ENCODE measurements at regions not wholly inside any gene's neighbourhood (a gene's known extent, or its start where the extent isn't known, plus 50 kb on each side); places are given as distances from the start of the nearest gene placed in this dataset.

DNA sequence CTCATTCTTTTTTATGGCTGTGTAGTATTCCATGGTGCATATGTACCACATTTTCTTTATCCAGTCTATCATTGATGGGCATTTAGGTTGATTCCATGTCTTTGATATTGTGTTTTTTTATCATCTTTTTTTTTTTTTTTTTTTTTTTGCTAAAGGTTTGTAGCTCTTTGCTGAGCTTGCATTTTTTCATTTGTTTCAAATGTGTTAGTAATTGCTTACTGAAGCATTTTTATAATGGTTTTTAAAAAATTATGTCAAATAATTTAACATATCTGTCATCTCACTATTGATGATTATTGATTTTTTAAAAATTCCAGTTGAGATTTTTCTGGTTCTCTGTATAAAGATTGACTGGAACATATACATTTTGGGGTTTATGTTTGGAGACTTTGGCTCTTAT lies 934.6 kb downstream of the TUSC7 start:
- TF ChIP-seq, protein P1, sequence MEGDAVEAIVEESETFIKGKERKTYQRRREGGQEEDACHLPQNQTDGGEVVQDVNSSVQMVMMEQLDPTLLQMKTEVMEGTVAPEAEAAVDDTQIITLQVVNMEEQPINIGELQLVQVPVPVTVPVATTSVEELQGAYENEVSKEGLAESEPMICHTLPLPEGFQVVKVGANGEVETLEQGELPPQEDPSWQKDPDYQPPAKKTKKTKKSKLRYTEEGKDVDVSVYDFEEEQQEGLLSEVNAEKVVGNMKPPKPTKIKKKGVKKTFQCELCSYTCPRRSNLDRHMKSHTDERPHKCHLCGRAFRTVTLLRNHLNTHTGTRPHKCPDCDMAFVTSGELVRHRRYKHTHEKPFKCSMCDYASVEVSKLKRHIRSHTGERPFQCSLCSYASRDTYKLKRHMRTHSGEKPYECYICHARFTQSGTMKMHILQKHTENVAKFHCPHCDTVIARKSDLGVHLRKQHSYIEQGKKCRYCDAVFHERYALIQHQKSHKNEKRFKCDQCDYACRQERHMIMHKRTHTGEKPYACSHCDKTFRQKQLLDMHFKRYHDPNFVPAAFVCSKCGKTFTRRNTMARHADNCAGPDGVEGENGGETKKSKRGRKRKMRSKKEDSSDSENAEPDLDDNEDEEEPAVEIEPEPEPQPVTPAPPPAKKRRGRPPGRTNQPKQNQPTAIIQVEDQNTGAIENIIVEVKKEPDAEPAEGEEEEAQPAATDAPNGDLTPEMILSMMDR (conservative IDR thresholded peaks at IDR 0.05; ENCODE audit: low read depth, low read length), result no peak
- no peak overlapping the region for H3K4me3 ChIP-seq (ENCODE audit: low read length)
- DNase-seq (ENCODE audit: low read depth), result no peak

DNA sequence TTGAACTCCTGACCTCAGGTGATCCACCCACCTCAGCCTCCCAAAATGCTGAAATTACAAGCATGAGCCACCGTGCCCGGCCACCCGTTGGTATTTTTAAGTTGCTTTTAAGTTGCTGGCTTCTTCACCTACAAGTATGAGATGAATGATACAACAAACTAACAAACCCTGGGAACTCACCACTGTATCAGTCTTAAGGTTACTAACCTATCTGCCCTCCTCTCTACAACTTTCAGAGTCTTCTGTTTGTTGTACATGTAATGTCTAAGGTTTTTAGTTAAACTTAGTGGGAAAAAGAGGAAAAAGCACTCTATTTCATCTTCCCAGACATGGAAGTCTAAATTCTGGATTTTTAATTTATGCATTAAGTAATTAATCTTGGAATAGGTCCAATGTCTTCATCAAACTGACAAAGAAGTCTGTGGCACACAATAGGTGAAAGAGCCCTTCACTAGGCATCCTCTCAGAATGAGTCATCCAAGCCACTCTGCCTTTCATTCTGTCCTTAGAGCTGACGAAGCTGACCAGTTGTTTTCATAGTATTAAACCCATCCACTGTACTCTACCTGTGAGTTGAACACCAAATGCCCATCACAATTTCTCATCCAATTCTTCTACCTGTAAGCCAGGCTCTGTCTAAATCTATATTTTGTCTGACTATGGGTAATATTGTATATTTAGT lies 936.1 kb downstream of the TUSC7 start:
- TF ChIP-seq, protein P1 (conservative IDR thresholded peaks at IDR 0.05; ENCODE audit: low read depth, low read length), result no peak
- no peak overlapping the region for H3K4me3 ChIP-seq (ENCODE audit: low read length)
- DNase-seq (ENCODE audit: low read depth), result no peak

GRCh38 chr3:117647435-117647834 lies 937.9 kb downstream of the TUSC7 start:
- TF ChIP-seq, protein P1 (conservative IDR thresholded peaks at IDR 0.05; ENCODE audit: low read depth, low read length), result no peak
- no peak overlapping the region for H3K4me3 ChIP-seq (ENCODE audit: low read length)
- no peak for DNase-seq (ENCODE audit: low read depth)

DNA sequence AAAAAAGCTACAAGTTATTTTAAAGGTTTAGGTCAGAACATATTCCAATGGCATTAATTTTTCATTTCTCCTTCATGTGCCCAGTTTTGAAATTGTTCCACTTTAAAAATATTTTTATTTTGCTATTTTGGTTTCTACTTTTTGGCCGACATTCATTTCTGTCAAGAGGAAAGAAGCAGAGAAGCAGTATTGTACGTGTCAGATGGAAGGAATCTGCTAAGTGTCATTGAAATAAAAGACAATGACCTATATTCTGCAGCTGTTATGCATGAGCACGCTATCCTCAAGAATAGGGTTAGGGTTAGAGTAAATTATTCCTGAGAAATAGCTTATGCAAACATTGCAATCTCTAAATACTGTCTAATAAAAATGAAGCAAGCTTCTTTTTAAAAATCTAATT lies 941.7 kb downstream of the TUSC7 start:
- no peak overlapping the region for H3K4me3 ChIP-seq (ENCODE audit: low read length)
- TF ChIP-seq, protein P1 (conservative IDR thresholded peaks at IDR 0.05; ENCODE audit: low read depth, low read length), result no peak
- DNase-seq (ENCODE audit: low read depth), result no peak

DNA sequence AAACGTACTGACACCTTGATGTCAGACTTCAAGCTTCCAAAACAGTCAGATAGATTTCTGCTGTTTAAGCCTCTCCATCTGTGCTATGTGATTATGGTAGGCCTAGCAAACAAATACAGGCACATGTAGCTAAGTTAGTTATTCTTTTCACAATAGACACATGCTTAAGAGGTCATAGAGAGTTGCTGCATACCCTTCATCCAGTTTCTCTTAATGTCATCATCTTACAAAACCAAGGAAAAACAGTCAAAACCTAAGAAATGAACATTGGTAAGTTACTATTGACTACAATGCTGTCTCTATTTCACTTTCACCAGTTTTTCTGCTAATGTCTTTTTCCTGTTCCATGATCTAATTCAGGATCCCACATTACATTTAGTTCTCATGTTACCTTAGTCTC lies 946.8 kb downstream of the TUSC7 start:
- DNase-seq (ENCODE audit: low read depth), result no peak
- no peak overlapping the region for H3K4me3 ChIP-seq (ENCODE audit: low read length)
- TF ChIP-seq, protein P1 (conservative IDR thresholded peaks at IDR 0.05; ENCODE audit: low read depth, low read length), result no peak

DNA sequence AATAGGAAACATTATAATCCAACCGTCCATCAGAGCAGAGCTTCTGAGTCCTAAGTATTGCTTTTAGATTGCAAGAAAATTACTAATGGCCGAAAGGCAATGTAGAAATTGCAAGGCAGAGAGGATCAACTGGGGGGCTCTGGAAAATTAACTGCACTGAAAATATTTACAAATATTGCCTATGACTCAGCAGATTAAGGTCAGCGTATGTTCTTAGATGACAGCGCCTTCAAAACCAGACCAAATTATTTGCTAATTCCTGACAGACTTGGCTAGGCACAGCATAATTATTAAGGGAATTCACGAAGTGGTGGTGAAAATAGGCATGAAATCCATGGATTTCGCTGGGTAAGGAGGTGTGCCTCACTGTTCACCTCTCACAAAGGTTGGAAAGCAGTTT lies 947.7 kb downstream of the TUSC7 start:
- TF ChIP-seq, protein P1 (conservative IDR thresholded peaks at IDR 0.05; ENCODE audit: low read depth, low read length), result no peak

More for the DNA sequence above, 947.7 kb downstream of the TUSC7 start:
- DNase-seq (ENCODE audit: low read depth), result no peak
- H3K4me3 ChIP-seq (ENCODE audit: low read length), result no peak overlapping the region
